Thyroid gland (tissue), 4 donors: ENCODE measurements at regions not wholly inside any gene's neighbourhood (a gene's known extent, or its start where the extent isn't known, plus 50 kb on each side); places are given as distances from the start of the nearest gene placed in this dataset.
"Not testable (repeated sequence)": the region's sequence is repeated elsewhere in the genome, so short reads cannot be mapped to it uniquely, and the experiment has no call there.

ENCODE experiments used
- DNase-seq, 2 donors: peaks; one replicate each; pipeline ENCODE4 v3.0.0-alpha.2; 2019
- H3K27ac ChIP-seq, 3 donors: fragments of 200-600 bp; sonication (generic); 1 replicate in 2 of 3; 2 replicates in 1 of 3; pipeline ENCODE4 v1.5.1; 2016 to 2019; ENCODE audit warnings: mild to moderate bottlenecking in 1 of 3, moderate library complexity in 1 of 3
- H3K27me3 ChIP-seq: fragments of 200-600 bp; sonication (generic); one replicate; pipeline ENCODE4 v1.5.1; 2019
- H3K36me3 ChIP-seq, 2 donors: fragments of 200-600 bp; sonication (generic); one replicate each; pipeline ENCODE4 v1.5.1; 2016 to 2019
- H3K4me1 ChIP-seq, 2 donors: fragments of 200-600 bp; sonication (generic); one replicate each; pipeline ENCODE4 v1.5.1; 2017 to 2019
- H3K4me3 ChIP-seq, 3 donors: fragments of 200-600 bp; sonication (generic); replicated peaks in 1 of 3; 1 replicate in 2 of 3; 2 replicates in 1 of 3; pipeline ENCODE4 v1.5.1; 2016; ENCODE audit warnings: mild to moderate bottlenecking in 1 of 3
- H3K9me3 ChIP-seq: fragments of 200-600 bp; sonication (generic); one replicate; pipeline ENCODE4 v1.5.1; 2017
- POLR2A ChIP-seq, 2 donors: fragments of 450-650 bp; IDR thresholded peaks; one replicate each; pipeline ENCODE4 v1.6.1; 2017; ENCODE audit warnings: antibody characterized with exemption in 2 of 2, mild to moderate bottlenecking in 2 of 2, moderate library complexity in 1 of 2
- WGBS, 2 donors: methylation state at CpG; one replicate each; pipeline ENCODE4 v1.1.5; 2017; 5-methylcytosine and 5-hydroxymethylcytosine counted together
- intact Hi-C: fragments of 100-400 bp; cut with DNase I; formaldehyde crosslinking; loops from one replicate; pipeline ENCODE4 v1.15.1; 2023
- TF ChIP-seq, protein P1 (sequence below), 6 experiments: fragments of 200-600 bp in 3 of 6; fragments of 450-650 bp in 3 of 6; sonication (generic) in 3 of 6; IDR thresholded peaks; one replicate each; pipeline ENCODE4 v1.5.1; 2016 to 2019; ENCODE audit warnings: antibody characterized with exemption in 6 of 6, mild to moderate bottlenecking in 2 of 6, inconsistent platforms in 1 of 6, moderate library complexity in 1 of 6

DNA sequence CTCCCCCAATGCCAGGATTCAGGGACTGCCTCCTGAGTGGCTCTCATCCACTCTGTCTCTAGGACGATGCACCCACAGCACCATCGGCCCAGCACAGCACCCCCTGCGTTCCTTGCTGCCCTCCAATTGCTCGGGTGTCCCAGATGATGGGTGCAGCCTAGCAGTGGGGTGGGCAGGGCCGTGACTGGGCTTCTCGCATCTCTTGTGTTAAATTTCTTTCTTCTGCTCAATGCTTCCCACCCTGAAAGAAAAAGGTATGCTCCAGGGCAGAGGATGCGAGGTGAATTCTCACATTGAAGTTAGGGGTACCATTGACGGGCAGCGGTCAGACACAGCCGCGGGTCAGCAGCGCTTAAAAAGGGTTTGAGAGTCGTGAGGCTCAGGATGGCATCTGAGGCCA lies 232.4 kb upstream of the SGCG start:
- no peaks in the 10 kb centered on the region for H3K27me3 ChIP-seq
- intact Hi-C loops = loop anchor here (10.0 kb wide), 1 partner anchor 1416 kb away; no protein-coding TSS in a partner anchor
- WGBS, 2 donors = 94 to 95% methylated on average over 12 to 13 of the region's 13 CpGs
- H3K9me3 ChIP-seq = no peaks in the 10 kb centered on the region
- TF ChIP-seq, protein P1, sequence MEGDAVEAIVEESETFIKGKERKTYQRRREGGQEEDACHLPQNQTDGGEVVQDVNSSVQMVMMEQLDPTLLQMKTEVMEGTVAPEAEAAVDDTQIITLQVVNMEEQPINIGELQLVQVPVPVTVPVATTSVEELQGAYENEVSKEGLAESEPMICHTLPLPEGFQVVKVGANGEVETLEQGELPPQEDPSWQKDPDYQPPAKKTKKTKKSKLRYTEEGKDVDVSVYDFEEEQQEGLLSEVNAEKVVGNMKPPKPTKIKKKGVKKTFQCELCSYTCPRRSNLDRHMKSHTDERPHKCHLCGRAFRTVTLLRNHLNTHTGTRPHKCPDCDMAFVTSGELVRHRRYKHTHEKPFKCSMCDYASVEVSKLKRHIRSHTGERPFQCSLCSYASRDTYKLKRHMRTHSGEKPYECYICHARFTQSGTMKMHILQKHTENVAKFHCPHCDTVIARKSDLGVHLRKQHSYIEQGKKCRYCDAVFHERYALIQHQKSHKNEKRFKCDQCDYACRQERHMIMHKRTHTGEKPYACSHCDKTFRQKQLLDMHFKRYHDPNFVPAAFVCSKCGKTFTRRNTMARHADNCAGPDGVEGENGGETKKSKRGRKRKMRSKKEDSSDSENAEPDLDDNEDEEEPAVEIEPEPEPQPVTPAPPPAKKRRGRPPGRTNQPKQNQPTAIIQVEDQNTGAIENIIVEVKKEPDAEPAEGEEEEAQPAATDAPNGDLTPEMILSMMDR (IDR thresholded peaks at IDR 0.05) = no peak
- TF ChIP-seq POLR2A (IDR thresholded peaks at IDR 0.05) = no peak
- no peak overlapping the region for H3K4me3 ChIP-seq
- no peaks in the 10 kb centered on the region for H3K36me3 ChIP-seq
- DNase-seq = no peak
- no peaks in the 10 kb centered on the region for H3K4me1 ChIP-seq
- no peak overlapping the region for H3K27ac ChIP-seq

DNA sequence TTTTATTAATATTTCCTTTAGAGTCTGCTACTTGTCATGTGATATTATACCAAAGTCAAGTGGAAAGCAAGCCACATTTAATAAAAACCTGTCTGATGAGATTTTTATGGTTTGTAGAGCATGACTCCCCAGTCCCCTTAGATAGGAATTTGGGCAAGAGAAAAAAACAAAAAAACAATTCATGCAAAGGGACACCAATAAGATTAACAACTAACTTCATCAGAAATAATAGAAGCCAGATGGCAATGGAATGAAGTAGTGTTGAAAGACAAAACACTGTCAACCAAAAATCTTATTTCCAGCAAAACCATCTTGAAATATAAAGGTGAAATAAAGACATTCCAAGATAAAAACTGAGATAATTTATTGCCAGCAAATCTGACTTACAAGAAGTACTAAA lies 228.8 kb upstream of the SGCG start:
- DNase-seq, H3K9me3 ChIP-seq, H3K4me3 ChIP-seq, H3K27me3 ChIP-seq, H3K36me3 ChIP-seq, H3K27ac ChIP-seq, intact Hi-C loops, H3K4me1 ChIP-seq: not testable (repeated sequence)

DNA sequence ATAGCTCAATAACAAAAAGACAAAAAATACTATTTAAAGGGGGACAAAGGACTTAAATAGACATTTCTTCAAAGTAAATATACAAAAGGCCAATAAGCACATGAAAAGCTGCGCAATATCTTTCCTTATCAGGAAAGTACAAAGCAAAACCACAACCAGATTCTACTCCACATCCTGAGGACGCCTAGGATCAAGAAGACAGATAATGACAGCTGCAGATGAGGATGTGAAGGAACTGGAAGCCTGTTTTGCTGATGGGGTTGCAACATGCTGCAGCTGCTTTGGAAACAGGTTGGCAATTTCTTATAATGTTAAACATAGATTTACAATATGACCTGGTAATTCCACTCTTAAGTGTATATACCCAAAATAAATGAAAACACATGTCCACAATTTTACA lies 225.6 kb upstream of the SGCG start:
- WGBS, 2 donors = 86 to 91% methylated on average over 2 of the region's 2 CpGs
- H3K4me3 ChIP-seq, H3K4me1 ChIP-seq, H3K27ac ChIP-seq, H3K36me3 ChIP-seq, intact Hi-C loops, H3K9me3 ChIP-seq, H3K27me3 ChIP-seq, DNase-seq: not testable (repeated sequence)

DNA sequence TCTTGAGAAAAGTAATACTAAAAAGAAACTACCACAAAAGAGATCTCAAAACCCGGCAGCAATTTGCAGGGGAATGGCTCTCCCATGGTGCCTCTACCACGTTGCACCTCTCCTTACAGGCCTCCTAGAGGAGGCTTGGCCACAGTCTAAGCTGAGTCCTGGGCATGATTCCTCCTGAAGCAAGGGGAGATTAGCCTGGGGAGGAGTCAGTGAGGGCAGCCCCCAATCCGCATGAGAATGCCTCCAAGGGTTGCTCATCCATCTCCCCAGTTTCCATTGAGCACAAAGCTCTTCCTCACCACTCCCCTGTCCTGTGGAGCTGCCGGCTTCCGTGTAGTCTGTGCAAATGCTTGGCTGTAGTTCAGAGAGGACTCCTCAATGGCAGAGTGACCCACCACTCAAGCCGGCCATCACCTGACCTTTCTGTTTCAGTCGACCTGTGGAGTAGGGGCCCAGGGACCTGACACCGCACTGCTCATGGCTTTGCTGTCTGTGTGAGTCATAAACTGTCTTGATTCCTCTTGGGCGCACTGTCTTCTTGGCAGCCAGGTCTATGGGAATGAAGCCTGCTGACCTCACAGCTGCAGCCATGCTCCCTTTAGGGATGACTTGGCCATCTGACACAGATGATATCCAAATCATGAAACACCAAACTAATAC lies 224.2 kb upstream of the SGCG start:
- H3K4me1 ChIP-seq, intact Hi-C loops, H3K27me3 ChIP-seq, DNase-seq, H3K9me3 ChIP-seq, H3K36me3 ChIP-seq, H3K4me3 ChIP-seq, H3K27ac ChIP-seq: not testable (repeated sequence)
- 80 to 89% methylated on average over 7 of the region's 9 CpGs for WGBS, 2 donors

DNA sequence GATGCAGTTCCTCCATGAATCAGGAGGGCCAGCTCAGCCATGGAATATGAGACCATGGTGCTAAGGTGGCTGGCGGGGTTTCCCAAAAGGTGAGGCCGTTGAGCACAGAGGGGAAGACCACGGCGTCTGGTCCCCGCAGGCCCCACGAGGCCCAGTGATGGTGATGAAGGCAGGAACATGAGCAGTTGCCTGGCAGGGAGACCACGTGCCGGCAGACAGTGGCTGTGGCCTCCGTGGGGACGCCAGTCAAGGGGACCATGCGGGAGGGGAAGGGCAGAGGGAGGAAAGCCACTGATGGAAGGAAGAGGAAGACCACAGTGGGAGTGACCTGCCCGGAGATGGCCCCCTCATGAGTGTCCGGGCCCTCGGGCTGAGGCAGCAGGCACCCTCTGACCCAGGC lies 220.9 kb upstream of the SGCG start:
- intact Hi-C loops = not testable (repeated sequence)

DNA sequence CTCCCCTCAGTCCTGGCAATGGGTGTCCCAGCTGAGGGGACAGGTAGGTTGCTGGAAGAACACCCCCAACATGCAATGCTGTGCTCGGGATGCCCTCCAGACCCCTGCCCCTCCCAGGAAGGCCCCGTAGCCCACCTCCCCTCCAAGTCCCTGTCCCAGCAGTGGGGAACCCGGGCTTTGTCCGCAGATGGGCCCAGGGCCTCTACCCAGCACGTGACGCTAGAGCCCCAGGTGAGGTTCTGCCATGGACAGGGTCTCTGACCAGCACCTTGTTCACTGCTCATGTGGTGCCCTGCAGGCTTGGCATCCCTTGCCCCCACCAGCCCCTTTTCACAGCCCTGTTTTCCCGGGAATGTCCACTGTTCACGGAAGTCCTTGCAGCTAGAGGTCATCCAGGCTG lies 220.0 kb upstream of the SGCG start:
- WGBS, 2 donors = 94 to 98% methylated on average over 3 to 6 of the region's 8 CpGs
- no peak for DNase-seq
- intact Hi-C loops = no loop called here

More for the DNA sequence above, 220.9 kb upstream of the SGCG start:
- H3K27me3 ChIP-seq, H3K9me3 ChIP-seq, H3K36me3 ChIP-seq, H3K27ac ChIP-seq, DNase-seq, H3K4me1 ChIP-seq, H3K4me3 ChIP-seq: not testable (repeated sequence)
- 88 to 100% methylated on average over 11 to 12 of the region's 14 CpGs for WGBS, 2 donors

DNA sequence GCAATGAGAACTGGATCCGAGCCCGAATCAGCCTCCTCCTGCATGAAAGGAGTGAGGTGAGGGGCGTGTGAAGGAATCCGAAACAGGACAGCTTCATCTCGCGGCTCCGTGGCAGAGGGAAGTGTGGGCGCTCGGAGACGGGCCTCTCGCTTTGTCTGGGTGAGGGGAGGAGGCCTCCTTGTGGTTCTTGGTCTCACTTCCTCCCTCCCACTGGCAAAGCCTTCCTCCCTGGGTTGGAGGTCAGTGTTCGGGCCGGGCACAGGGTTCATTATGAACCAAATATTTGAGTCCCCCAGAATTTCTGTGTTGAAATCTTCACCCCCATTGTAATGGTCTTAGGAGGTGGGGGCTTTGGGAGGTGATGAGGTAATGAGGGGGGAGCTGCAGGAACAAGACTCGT lies 219.4 kb upstream of the SGCG start:
- DNase-seq, intact Hi-C loops: not testable (repeated sequence)
- 84 to 98% methylated on average over 8 to 13 of the region's 14 CpGs for WGBS, 2 donors

More for the DNA sequence above, 220.0 kb upstream of the SGCG start:
- no peaks in the 10 kb centered on the region for H3K36me3 ChIP-seq
- no peak overlapping the region for H3K4me3 ChIP-seq
- H3K4me1 ChIP-seq = no peaks in the 10 kb centered on the region
- no peaks in the 10 kb centered on the region for H3K27me3 ChIP-seq
- no peak overlapping the region for H3K27ac ChIP-seq
- H3K9me3 ChIP-seq = no peaks in the 10 kb centered on the region
- TF ChIP-seq, protein P1 (IDR thresholded peaks at IDR 0.05) = no peak
- no peak for TF ChIP-seq POLR2A (IDR thresholded peaks at IDR 0.05)

More for the DNA sequence above, 219.4 kb upstream of the SGCG start:
- not testable (repeated sequence) for H3K4me3 ChIP-seq, H3K27ac ChIP-seq, H3K36me3 ChIP-seq, H3K9me3 ChIP-seq, H3K27me3 ChIP-seq, H3K4me1 ChIP-seq
